Keratinocyte (primary cell): ENCODE measurements at regions not wholly inside any gene's neighbourhood (a gene's known extent, or its start where the extent isn't known, plus 50 kb on each side); places are given as distances from the start of the nearest gene placed in this dataset.

Experiments
- CTCF ChIP-seq, 3 experiments: IDR thresholded peaks in 1 of 3; conservative IDR thresholded peaks in 1 of 3; optimal IDR thresholded peaks in 1 of 3; 2 replicates in 2 of 3; 3 replicates in 1 of 3; pipeline versions ENCODE3 to v1.5.1; 2011; ENCODE audit warnings: low read length in 3 of 3, mild to moderate bottlenecking in 3 of 3, moderate library complexity in 2 of 3, control low read depth in 1 of 3, inconsistent platforms in 1 of 3; ENCODE audit not compliant: insufficient read depth in 2 of 3; ENCODE audit errors: extremely low read depth in 1 of 3
- EZH2 ChIP-seq: IDR thresholded peaks from one replicate; pipeline ENCODE4 v1.6.1; 2012; ENCODE audit warnings: inconsistent platforms, mild to moderate bottlenecking, low read length, moderate library complexity

GRCh38 chr1:193568512-193568911 is 382.1 kb upstream of the B3GALT2 start:
- TF ChIP-seq EZH2 (no peak), CTCF (optimal IDR thresholded peaks at IDR 0.05 in 1 of 3, IDR thresholded peaks at IDR 0.05 in 1 of 3, conservative IDR thresholded peaks at IDR 0.05 in 1 of 3; ENCODE audit: extremely low read depth in 1 of 3, insufficient read depth in 2 of 3, low read length in 3 of 3) (no peak)
